ENCODE measurements at regions not wholly inside any gene's neighbourhood (a gene's known extent, or its start where the extent isn't known, plus 50 kb on each side); places are given as distances from the start of the nearest gene placed in this dataset.

DNA sequence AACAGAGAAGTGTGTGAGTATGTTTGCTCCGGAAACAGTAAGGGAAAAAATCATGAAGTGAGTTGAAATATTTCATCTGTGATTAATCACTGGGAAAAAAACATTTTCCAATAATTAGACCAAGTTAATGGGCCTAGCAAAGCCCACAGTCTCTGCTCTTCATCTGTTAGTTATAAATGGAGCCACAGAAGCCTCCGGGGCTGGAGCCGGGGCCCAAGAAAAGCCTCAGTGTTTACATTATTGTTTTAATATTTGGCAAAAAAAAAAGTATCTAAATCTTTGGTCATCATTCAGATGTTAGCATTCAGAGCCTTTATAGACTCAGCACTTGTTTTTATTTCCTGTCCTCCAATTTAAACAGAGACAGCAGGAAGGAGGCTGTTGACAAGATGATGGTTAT is 115.0 kb downstream of the UBE2U start:
- no peak overlapping the region for H3K4me3 ChIP-seq
- intact Hi-C loops (cut with DNase I; ENCODE audit: low total_unique reads) = no loop called here
- H3K9me3 ChIP-seq = no peaks in the 10 kb centered on the region
- H3K27me3 ChIP-seq = no peaks in the 10 kb centered on the region
- no peak for DNase-seq
- H3K36me3 ChIP-seq = no peaks in the 10 kb centered on the region
- H3K4me1 ChIP-seq = no peaks in the 10 kb centered on the region
- H3K27ac ChIP-seq = no peak overlapping the region
- TF ChIP-seq, protein P1, sequence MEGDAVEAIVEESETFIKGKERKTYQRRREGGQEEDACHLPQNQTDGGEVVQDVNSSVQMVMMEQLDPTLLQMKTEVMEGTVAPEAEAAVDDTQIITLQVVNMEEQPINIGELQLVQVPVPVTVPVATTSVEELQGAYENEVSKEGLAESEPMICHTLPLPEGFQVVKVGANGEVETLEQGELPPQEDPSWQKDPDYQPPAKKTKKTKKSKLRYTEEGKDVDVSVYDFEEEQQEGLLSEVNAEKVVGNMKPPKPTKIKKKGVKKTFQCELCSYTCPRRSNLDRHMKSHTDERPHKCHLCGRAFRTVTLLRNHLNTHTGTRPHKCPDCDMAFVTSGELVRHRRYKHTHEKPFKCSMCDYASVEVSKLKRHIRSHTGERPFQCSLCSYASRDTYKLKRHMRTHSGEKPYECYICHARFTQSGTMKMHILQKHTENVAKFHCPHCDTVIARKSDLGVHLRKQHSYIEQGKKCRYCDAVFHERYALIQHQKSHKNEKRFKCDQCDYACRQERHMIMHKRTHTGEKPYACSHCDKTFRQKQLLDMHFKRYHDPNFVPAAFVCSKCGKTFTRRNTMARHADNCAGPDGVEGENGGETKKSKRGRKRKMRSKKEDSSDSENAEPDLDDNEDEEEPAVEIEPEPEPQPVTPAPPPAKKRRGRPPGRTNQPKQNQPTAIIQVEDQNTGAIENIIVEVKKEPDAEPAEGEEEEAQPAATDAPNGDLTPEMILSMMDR (IDR thresholded peaks at IDR 0.05) = no peak

DNA sequence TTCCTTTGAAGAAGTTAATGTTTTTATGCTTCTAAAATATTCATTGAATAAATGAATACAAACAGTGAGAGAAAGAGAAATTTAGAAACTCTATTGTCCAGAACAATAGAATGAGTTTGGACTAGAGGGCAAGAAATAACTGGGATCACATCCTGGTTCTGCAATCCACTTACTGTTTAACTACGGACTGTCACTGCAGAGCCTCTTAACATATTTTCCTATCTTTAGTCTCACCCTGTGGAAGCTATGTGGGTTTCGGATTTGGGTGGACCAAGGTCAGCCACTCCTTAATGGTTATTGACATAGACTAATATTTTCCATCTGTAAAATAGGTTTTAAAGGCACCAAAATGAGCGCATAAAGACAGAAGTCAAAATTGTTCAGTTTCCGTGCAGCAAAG is 116.6 kb downstream of the UBE2U start:
- Histone ChIP-seq H3K27ac (no peak overlapping the region), H3K4me3 (no peak overlapping the region), H3K36me3 (no peaks in the 10 kb centered on the region), H3K27me3 (no peaks in the 10 kb centered on the region), H3K9me3 (no peaks in the 10 kb centered on the region), H3K4me1 (no peaks in the 10 kb centered on the region)
- no peak for DNase-seq
- TF ChIP-seq, protein P1 (IDR thresholded peaks at IDR 0.05) = no peak
- intact Hi-C loops (cut with DNase I; ENCODE audit: low total_unique reads) = no loop called here

DNA sequence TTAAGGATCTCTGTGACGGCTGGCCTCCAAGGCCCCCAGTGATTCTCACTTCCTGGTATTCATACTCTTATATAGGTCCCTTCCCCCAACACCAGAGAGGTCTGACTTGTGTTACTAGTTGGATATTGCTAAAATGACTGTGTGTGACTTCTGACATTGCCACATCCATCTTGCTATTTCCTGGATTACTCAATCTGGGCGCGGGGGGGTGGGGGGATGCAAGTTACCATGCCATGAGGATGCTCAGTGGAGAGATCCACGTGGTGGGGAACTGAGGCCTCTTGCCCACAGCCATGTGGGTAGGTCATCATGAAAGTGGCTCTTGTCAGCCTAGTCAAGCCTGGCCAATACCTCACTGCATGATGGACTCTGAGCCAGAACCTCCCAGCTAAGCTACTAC is 117.0 kb downstream of the UBE2U start:
- intact Hi-C loops (cut with DNase I; ENCODE audit: low total_unique reads) = no loop called here
- Histone ChIP-seq H3K36me3 (no peaks in the 10 kb centered on the region), H3K4me1 (no peaks in the 10 kb centered on the region), H3K4me3 (no peak overlapping the region), H3K27ac (no peak overlapping the region), H3K9me3 (no peaks in the 10 kb centered on the region), H3K27me3 (no peaks in the 10 kb centered on the region)
- DNase-seq = no peak
- TF ChIP-seq, protein P1 (IDR thresholded peaks at IDR 0.05) = no peak

- no peak overlapping the region for H3K4me3 ChIP-seq
- no peak overlapping the region for H3K27ac ChIP-seq
- no peaks in the 10 kb centered on the region for H3K27me3 ChIP-seq
- H3K4me1 ChIP-seq = no peaks in the 10 kb centered on the region
- intact Hi-C loops (cut with DNase I; ENCODE audit: low total_unique reads) = no loop called here
- DNase-seq = no peak
- H3K36me3 ChIP-seq = no peaks in the 10 kb centered on the region
- no peaks in the 10 kb centered on the region for H3K9me3 ChIP-seq
- TF ChIP-seq, protein P1 (IDR thresholded peaks at IDR 0.05) = no peak
These were observed 117.6 kb downstream of the UBE2U start for GRCh38 chr1:64320922-64321614.

DNA sequence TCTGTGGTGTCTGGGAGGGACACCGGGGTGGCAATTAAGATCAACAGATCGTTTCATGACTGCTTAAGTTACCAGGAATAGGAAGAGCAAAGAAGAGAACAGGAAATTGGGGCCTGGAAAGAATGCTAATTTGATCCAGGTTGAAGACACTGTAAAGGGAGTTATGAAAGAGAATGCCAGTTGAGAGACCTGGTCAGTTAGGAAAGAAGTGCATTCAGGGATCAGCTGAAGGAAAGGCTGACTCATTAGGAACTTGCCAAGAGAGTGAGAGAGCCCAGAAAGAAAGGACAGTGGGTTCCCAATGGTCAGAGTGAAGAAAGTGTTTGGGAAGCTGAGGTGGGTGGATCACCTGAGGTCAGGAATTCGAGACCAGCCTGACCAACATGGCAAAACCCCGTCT is 119.6 kb downstream of the UBE2U start:
- TF ChIP-seq, protein P1 (IDR thresholded peaks at IDR 0.05) = no peak
- H3K36me3 ChIP-seq = no peaks in the 10 kb centered on the region
- no peak overlapping the region for H3K27ac ChIP-seq
- no peak overlapping the region for H3K4me3 ChIP-seq
- no peak for DNase-seq
- intact Hi-C loops (cut with DNase I; ENCODE audit: low total_unique reads) = no loop called here
- H3K9me3 ChIP-seq = no peaks in the 10 kb centered on the region
- no peaks in the 10 kb centered on the region for H3K4me1 ChIP-seq
- no peaks in the 10 kb centered on the region for H3K27me3 ChIP-seq

DNA sequence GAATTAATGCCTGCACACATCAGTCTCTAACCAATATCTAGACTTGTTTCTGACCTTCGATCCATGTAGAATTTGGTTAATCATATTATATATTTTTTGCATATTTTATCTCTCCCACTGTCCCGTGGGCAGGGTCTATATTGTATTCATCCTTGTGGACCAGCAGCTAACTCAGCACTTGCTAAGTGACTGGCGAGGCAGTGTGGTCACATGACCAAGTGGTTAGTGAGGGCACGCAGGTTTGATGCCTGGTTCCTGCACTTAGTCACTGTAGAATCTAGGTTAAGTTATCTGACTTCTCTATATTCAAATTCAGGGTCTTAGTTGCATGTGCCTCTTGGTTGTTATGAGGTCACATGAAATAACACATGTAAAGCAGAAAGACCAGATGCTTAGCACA is 120.5 kb downstream of the UBE2U start:
- Histone ChIP-seq H3K36me3 (no peaks in the 10 kb centered on the region), H3K27me3 (peaks cover 0 to 2% of the 10 kb centered on the region in 2 donors), H3K4me3 (no peak overlapping the region), H3K9me3 (no peaks in the 10 kb centered on the region), H3K27ac (no peak overlapping the region), H3K4me1 (no peaks in the 10 kb centered on the region)
- TF ChIP-seq, protein P1 (IDR thresholded peaks at IDR 0.05) = no peak
- intact Hi-C loops (cut with DNase I; ENCODE audit: low total_unique reads) = no loop called here
- DNase-seq = no peak

Measured in tibial artery (tissue), 4 donors.